OCI-LY1 (cell line): ENCODE measurements at regions not wholly inside any gene's neighbourhood (a gene's known extent, or its start where the extent isn't known, plus 50 kb on each side); places are given as distances from the start of the nearest gene placed in this dataset.
"Not testable (repeated sequence)": the region's sequence is repeated elsewhere in the genome, so short reads cannot be mapped to it uniquely, and the experiment has no call there.

Experiments
- H2AFZ ChIP-seq: fragments of 200-600 bp; sonication (generic), shearing (Covaris generic); 2 replicates; pipeline ENCODE4 v1.6.0; 2014; ENCODE audit warnings: antibody characterized with exemption, mild to moderate bottlenecking, low read length
- H3F3A ChIP-seq: fragments of 200-600 bp; sonication (generic), shearing (Covaris generic); 2 replicates; pipeline ENCODE4 v1.6.0; 2014; ENCODE audit warnings: mild to moderate bottlenecking, antibody characterized with exemption, low read length, moderate library complexity; ENCODE audit not compliant: insufficient read depth
- H3K27ac ChIP-seq: fragments of 200-600 bp; sonication (generic); 2 replicates; pipeline ENCODE4 v1.5.1; 2014; ENCODE audit warnings: low read length, mixed run types, mild to moderate bottlenecking, low read depth; ENCODE audit not compliant: poor library complexity, severe bottlenecking
- H3K27me3 ChIP-seq: fragments of 200-600 bp; sonication (generic); 2 replicates; pipeline ENCODE4 v1.6.0; 2014; ENCODE audit warnings: antibody characterized with exemption, mild to moderate bottlenecking, low read length, moderate library complexity; ENCODE audit not compliant: insufficient read depth
- H3K36me3 ChIP-seq: fragments of 200-600 bp; sonication (generic); 2 replicates; pipeline ENCODE4 v1.6.1; 2014; ENCODE audit warnings: mild to moderate bottlenecking, antibody characterized with exemption, low read length, moderate library complexity, mixed read lengths; ENCODE audit not compliant: insufficient read depth
- H3K4me1 ChIP-seq: fragments of 200-600 bp; sonication (generic); 2 replicates; pipeline ENCODE4 v1.5.1; 2014; ENCODE audit warnings: mild to moderate bottlenecking, low read length, moderate library complexity; ENCODE audit not compliant: insufficient read depth, severe bottlenecking
- H3K4me2 ChIP-seq: fragments of 200-600 bp; sonication (generic), shearing (Covaris generic); 2 replicates; pipeline ENCODE4 v1.6.1; 2014; ENCODE audit warnings: low read length
- H3K4me3 ChIP-seq: fragments of 200-600 bp; sonication (generic); 2 replicates; pipeline ENCODE4 v1.5.1; 2014; ENCODE audit warnings: low read length, low read depth, mild to moderate bottlenecking, mixed read lengths; ENCODE audit not compliant: poor library complexity, severe bottlenecking
- H3K79me2 ChIP-seq: fragments of 200-600 bp; shearing (Covaris generic); 2 replicates; pipeline ENCODE4 v1.6.1; 2016; ENCODE audit warnings: mixed run types, low read length, mixed read lengths; ENCODE audit not compliant: insufficient read depth
- H3K9ac ChIP-seq: fragments of 200-600 bp; sonication (generic), shearing (Covaris generic); 2 replicates; pipeline ENCODE4 v1.6.1; 2014; ENCODE audit warnings: mild to moderate bottlenecking, low read length, mixed read lengths
- H3K9me2 ChIP-seq: fragments of 200-600 bp; sonication (generic), shearing (Covaris generic); 2 replicates; pipeline ENCODE4 v1.6.1; 2014; ENCODE audit warnings: low read depth, mild to moderate bottlenecking, low read length, mixed read lengths
- H3K9me3 ChIP-seq: fragments of 200-600 bp; shearing (Covaris generic); 2 replicates; pipeline ENCODE4 v1.6.1; 2014; ENCODE audit warnings: low read length, mixed read lengths
- H4K20me1 ChIP-seq: fragments of 200-600 bp; sonication (generic), shearing (Covaris generic); 2 replicates; pipeline ENCODE4 v1.6.0; 2016; ENCODE audit warnings: mild to moderate bottlenecking, low read length; ENCODE audit not compliant: insufficient read depth
- CTCF ChIP-seq: fragments of 200-600 bp; sonication (generic), shearing (Covaris generic); IDR thresholded peaks from 2 replicates; pipeline ENCODE4 v1.5.1; 2017; ENCODE audit warnings: mild to moderate bottlenecking, antibody characterized with exemption, low read length, moderate library complexity, mixed read lengths
- EZH2 ChIP-seq: fragments of 200-600 bp; sonication (generic), shearing (Covaris generic); IDR thresholded peaks from 2 replicates; pipeline ENCODE4 v1.8.0; 2017; ENCODE audit warnings: borderline replicate concordance, mixed run types, mild to moderate bottlenecking, antibody characterized with exemption, low read length, moderate library complexity, mixed read lengths

GRCh38 chr22:34834059-34834458 is 231.9 kb upstream of the ISX start:
- no peak overlapping the region for H3K4me3 ChIP-seq
- H3F3A ChIP-seq, result no peaks in the 10 kb centered on the region
- no peak overlapping the region for H2AFZ ChIP-seq
- no peaks in the 10 kb centered on the region for H3K4me1 ChIP-seq
- no peak overlapping the region for H3K4me2 ChIP-seq
- TF ChIP-seq EZH2, result no peak
- no peak for TF ChIP-seq CTCF
- no peak overlapping the region for H3K9ac ChIP-seq
- no peaks in the 10 kb centered on the region for H3K9me3 ChIP-seq
- H3K9me2 ChIP-seq, result no peaks in the 10 kb centered on the region
- no peaks in the 10 kb centered on the region for H3K36me3 ChIP-seq
- H3K27ac ChIP-seq, result no peak overlapping the region
- H4K20me1 ChIP-seq, result no peaks in the 10 kb centered on the region
- no peaks in the 10 kb centered on the region for H3K79me2 ChIP-seq
- H3K27me3 ChIP-seq, result no peaks in the 10 kb centered on the region

GRCh38 chr22:34834541-34834940 is 231.4 kb upstream of the ISX start:
- not testable (repeated sequence) for H3K9ac ChIP-seq, H3K27me3 ChIP-seq, H3K4me1 ChIP-seq, H2AFZ ChIP-seq, H3K9me3 ChIP-seq, H3K36me3 ChIP-seq, H3K4me3 ChIP-seq, H3K79me2 ChIP-seq, H3K27ac ChIP-seq, H3K9me2 ChIP-seq, H3K4me2 ChIP-seq, H4K20me1 ChIP-seq, H3F3A ChIP-seq

- no peaks in the 10 kb centered on the region for H3K79me2 ChIP-seq
- H2AFZ ChIP-seq, result no peak overlapping the region
- H3K4me1 ChIP-seq, result no peaks in the 10 kb centered on the region
- H4K20me1 ChIP-seq, result no peaks in the 10 kb centered on the region
- H3F3A ChIP-seq, result no peaks in the 10 kb centered on the region
- H3K36me3 ChIP-seq, result no peaks in the 10 kb centered on the region
- H3K4me3 ChIP-seq, result no peak overlapping the region
- no peaks in the 10 kb centered on the region for H3K27me3 ChIP-seq
- no peak overlapping the region for H3K9ac ChIP-seq
- no peak for TF ChIP-seq EZH2
- TF ChIP-seq CTCF, result no peak
- H3K9me3 ChIP-seq, result no peaks in the 10 kb centered on the region
- H3K27ac ChIP-seq, result no peak overlapping the region
- H3K4me2 ChIP-seq, result no peak overlapping the region
- no peaks in the 10 kb centered on the region for H3K9me2 ChIP-seq
Observed at GRCh38 chr22:34841331-34841771, 224.6 kb upstream of the ISX start.

GRCh38 chr22:34841911-34842310 is 224.0 kb upstream of the ISX start:
- no peaks in the 10 kb centered on the region for H3K79me2 ChIP-seq
- no peak overlapping the region for H2AFZ ChIP-seq
- H4K20me1 ChIP-seq, result no peaks in the 10 kb centered on the region
- no peaks in the 10 kb centered on the region for H3K9me2 ChIP-seq
- H3F3A ChIP-seq, result no peaks in the 10 kb centered on the region
- H3K4me3 ChIP-seq, result no peak overlapping the region
- no peak overlapping the region for H3K4me2 ChIP-seq
- no peak overlapping the region for H3K27ac ChIP-seq
- no peak overlapping the region for H3K9ac ChIP-seq
- H3K27me3 ChIP-seq, result no peaks in the 10 kb centered on the region
- TF ChIP-seq EZH2, result no peak
- no peak for TF ChIP-seq CTCF
- no peaks in the 10 kb centered on the region for H3K4me1 ChIP-seq
- no peaks in the 10 kb centered on the region for H3K36me3 ChIP-seq
- H3K9me3 ChIP-seq, result no peaks in the 10 kb centered on the region
